ENCODE measurements at regions not wholly inside any gene's neighbourhood (a gene's known extent, or its start where the extent isn't known, plus 50 kb on each side); places are given as distances from the start of the nearest gene placed in this dataset.

- Histone ChIP-seq H3K4me1 (no peaks in the 10 kb centered on the region), H3K27ac (no peak overlapping the region), H3K27me3 (no peaks in the 10 kb centered on the region), H3K4me3 (no peak overlapping the region), H3K36me3 (no peaks in the 10 kb centered on the region), H3K9me3 (no peaks in the 10 kb centered on the region)
- TF ChIP-seq POLR2AphosphoS5 (IDR thresholded peaks at IDR 0.05) (no peak), EP300 (IDR thresholded peaks at IDR 0.05; ENCODE audit: low read depth) (no peak)
- WGBS, 2 donors (ENCODE audit: low coverage in 1 of 2), result 39 to 88% methylated on average over 3 to 13 of the region's 13 CpGs
- no peak for DNase-seq
- intact Hi-C loops (cut with DNase I; ENCODE audit: low total_unique reads), result no loop called here
- in situ Hi-C loops (cut with MboI; ENCODE audit: low pct_ligation_motif_present in 1 of 4, low pct_unique_long_range_greater_than_20kb in 1 of 4, low sequenced_read_pairs in 3 of 4), result no loop called here
Measured at GRCh38 chr13:112013665-112014064, 53.3 kb upstream of the SOX1 start.

- Histone ChIP-seq H3K9me3 (no peaks in the 10 kb centered on the region), H3K4me1 (no peaks in the 10 kb centered on the region), H3K4me3 (no peak overlapping the region), H3K36me3 (no peaks in the 10 kb centered on the region), H3K27ac (no peak overlapping the region), H3K27me3 (no peaks in the 10 kb centered on the region)
- no peak for DNase-seq
- intact Hi-C loops (cut with DNase I; ENCODE audit: low total_unique reads), result no loop called here
- TF ChIP-seq POLR2A (IDR thresholded peaks at IDR 0.05) (no peak), CTCF (IDR thresholded peaks at IDR 0.05) (no peak), EP300 (IDR thresholded peaks at IDR 0.05; ENCODE audit: low read depth) (no peak), POLR2AphosphoS5 (IDR thresholded peaks at IDR 0.05) (no peak)
- in situ Hi-C loops (cut with MboI; ENCODE audit: low pct_ligation_motif_present in 1 of 4, low pct_unique_long_range_greater_than_20kb in 1 of 4, low sequenced_read_pairs in 3 of 4), result no loop called here
- WGBS, 2 donors (ENCODE audit: low coverage in 1 of 2), result 61 to 76% methylated on average over 22 to 30 of the region's 30 CpGs
Measured at GRCh38 chr13:112014857-112015256, 52.1 kb upstream of the SOX1 start.
